ENCODE measurements at regions not wholly inside any gene's neighbourhood (a gene's known extent, or its start where the extent isn't known, plus 50 kb on each side); places are given as distances from the start of the nearest gene placed in this dataset.

DNA sequence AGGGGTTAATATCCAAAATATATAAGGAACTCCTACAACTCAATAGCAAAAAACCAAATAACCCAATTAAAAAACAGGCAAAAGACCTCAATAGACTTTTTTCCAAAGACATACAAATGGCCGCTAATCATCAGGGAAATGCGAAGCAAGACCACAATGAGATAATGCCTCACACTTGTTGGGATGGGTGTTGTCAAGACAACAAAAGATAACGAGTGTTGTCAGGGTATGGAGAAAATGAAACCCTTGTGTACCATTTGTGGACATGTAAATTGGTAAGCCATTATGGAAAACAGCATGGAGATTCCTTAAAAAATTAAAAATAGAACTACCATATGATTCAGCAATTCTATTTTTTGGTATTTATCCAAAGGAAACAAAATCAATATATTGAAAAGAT, 620.2 kb downstream of the ACTL7B start:
- DNase-seq (no peak), ATAC-seq (no peak)
- no peaks in the 10 kb centered on the region for H3K36me3 Mint-ChIP-seq
- CTCF ChIA-PET, result no interaction called here
- peaks cover 2% of the 10 kb centered on the region for H3K9me3 Mint-ChIP-seq (ENCODE audit: low read depth)
- no peaks in the 10 kb centered on the region for H3K4me1 Mint-ChIP-seq
- H3K27me3 Mint-ChIP-seq, result no peaks in the 10 kb centered on the region
- no peak overlapping the region for H3K4me3 Mint-ChIP-seq
- H3K27ac Mint-ChIP-seq, result no peak overlapping the region

DNA sequence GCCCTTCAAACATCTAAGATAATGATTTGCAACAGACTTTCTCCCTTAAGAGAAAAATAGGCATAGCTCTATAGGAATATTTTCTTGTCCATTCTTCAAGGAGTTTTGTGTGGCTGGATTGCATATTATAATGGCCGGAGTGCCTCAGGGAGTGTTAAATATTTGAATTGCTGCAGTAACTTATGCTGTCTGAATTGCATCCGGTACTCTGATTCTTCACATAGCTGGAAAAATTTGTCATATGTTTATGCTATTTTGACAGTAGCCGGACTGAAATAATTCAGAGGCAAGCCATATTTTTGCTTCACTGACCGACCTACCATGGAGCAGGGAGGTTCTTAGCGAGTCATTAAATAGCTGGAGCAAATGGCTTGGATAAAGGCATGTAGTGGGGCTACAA, 621.0 kb downstream of the ACTL7B start:
- Mint-ChIP-seq H3K9me3 (ENCODE audit: low read depth) (peaks cover 4% of the 10 kb centered on the region), H3K36me3 (no peaks in the 10 kb centered on the region), H3K4me3 (no peak overlapping the region), H3K27ac (no peak overlapping the region), H3K4me1 (no peaks in the 10 kb centered on the region), H3K27me3 (no peaks in the 10 kb centered on the region)
- ATAC-seq (no peak), DNase-seq (no peak)
- CTCF ChIA-PET, result no interaction called here

DNA sequence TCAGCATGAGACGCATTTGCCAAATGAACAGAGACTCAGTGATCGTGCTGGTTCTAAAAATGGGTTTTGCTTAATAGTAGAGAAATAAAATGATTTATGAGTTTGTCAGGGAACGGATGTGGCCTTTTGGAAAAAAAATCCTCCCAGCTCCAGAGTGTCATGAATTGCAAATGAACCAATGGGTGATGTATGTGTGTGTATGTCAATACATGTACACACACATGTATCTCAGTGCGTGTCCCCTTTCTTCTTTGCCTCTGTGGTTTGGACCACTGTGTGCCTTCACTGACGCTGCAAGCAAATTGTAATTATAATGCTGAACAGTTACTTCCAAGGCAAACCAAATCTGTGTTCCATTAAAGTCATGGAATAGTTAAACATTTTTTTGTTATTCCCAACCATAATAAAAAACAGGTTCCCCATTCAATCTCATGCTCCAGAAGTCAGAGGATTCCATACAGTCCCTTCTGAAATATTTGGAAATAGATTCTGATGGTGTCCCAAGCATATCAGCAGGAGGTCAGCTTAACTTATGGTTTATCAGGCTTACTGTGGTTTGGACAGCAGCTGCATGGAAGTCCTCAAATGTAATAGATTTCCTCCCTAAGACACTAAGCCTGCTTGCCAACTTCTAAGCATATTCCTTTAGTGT, 630.5 kb downstream of the ACTL7B start:
- Mint-ChIP-seq H3K4me3 (no peak overlapping the region), H3K27me3 (no peaks in the 10 kb centered on the region), H3K9me3 (ENCODE audit: low read depth) (peaks cover 9% of the 10 kb centered on the region), H3K36me3 (no peaks in the 10 kb centered on the region), H3K4me1 (no peaks in the 10 kb centered on the region), H3K27ac (no peak overlapping the region)
- DNase-seq (no peak), ATAC-seq (no peak)
- CTCF ChIA-PET, result no interaction called here

DNA sequence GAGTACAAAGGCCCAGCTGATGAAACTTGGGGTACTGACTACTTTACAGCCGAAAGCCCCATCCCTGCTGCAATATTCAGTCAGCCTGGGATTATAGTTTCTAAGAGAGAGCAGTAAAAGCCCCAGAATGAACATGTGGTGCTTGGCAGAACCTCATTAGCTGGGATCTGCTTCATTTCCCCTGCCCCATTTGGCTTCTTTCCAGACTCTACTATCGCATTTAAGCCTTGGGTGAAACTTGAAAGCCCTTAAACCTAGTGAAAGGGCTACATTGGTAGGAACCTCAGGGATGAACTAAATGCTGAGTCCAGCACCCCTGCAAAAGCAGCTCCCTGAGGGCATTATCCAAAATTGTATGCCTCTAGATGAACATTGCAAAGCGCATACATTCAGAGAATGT, 631.1 kb downstream of the ACTL7B start:
- no peak for ATAC-seq
- no peaks in the 10 kb centered on the region for H3K36me3 Mint-ChIP-seq
- CTCF ChIA-PET, result no interaction called here

DNA sequence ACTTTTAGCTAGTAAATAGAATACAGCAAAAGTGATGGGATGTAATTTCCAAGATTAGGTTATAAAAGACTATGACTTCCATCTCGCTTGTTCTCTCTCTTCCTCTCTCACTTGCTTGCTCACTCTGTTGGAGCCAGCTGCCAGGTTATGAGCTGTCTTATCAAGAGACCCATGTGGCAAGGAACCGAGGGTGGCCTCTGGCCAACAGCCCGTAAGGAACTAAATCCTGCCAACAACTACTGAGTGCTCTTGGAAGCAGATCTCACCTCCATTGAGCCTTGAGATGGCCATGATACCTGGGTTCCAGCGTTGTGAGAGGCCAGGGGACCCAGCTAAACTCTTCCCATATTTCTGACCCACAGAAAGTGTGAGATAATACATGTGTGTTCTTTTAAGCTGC, 636.1 kb downstream of the ACTL7B start:
- H3K27me3 Mint-ChIP-seq, result no peaks in the 10 kb centered on the region
- no peaks in the 10 kb centered on the region for H3K36me3 Mint-ChIP-seq
- H3K27ac Mint-ChIP-seq, result no peak overlapping the region
- H3K4me1 Mint-ChIP-seq, result no peaks in the 10 kb centered on the region
- no peaks in the 10 kb centered on the region for H3K9me3 Mint-ChIP-seq (ENCODE audit: low read depth)
- DNase-seq (no peak), ATAC-seq (no peak)
- no peak overlapping the region for H3K4me3 Mint-ChIP-seq
- CTCF ChIA-PET, result no interaction called here

More for the DNA sequence above, 631.1 kb downstream of the ACTL7B start:
- H3K27ac Mint-ChIP-seq, result no peak overlapping the region
- no peaks in the 10 kb centered on the region for H3K27me3 Mint-ChIP-seq
- no peaks in the 10 kb centered on the region for H3K4me1 Mint-ChIP-seq
- DNase-seq, result no peak
- H3K4me3 Mint-ChIP-seq, result no peak overlapping the region
- peaks cover 7% of the 10 kb centered on the region for H3K9me3 Mint-ChIP-seq (ENCODE audit: low read depth)

DNA sequence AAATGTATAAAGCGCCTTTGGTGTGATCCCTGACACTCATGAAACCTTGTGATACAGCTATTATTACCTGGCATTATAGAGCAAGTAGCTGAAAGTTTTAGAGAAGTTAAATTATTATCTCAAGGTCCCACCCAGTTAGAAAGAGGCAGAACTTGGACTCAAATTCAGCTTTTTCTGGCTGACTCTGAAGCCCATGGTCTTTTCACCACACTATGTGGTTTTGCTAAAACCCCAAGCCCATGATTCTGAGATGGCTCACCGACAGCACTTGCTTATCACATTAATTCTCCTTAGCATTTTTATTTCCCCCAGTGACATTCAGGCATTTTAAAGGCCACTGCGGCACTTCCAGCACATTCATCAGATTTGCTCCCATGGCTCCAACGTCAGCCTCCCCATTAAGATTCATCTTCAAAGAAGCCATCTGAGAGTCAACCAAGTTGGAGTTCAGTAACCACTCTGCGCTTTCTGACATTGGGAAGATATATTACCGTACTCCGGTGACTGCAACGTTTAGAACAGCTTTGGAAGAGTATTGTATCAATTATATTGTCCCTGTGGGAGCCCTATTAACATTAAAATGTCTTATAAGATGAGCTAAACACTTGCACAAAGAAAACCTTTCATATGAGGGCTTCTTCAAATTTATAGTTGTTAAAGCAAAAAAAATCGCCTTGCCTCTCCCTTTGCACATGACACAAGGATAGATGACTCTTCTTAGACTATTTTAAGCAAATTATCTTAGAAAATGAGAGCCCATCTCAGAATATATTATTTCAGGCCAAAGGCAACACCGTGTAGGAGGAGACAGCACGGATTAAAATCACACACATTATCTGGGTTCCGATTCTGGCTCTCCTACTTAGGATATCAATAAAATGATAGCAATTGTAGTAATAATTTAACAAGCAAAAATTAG, 638.1 kb downstream of the ACTL7B start:
- H3K36me3 Mint-ChIP-seq, result no peaks in the 10 kb centered on the region
- no peaks in the 10 kb centered on the region for H3K27me3 Mint-ChIP-seq
- DNase-seq (no peak), ATAC-seq (no peak)
- no peak overlapping the region for H3K4me3 Mint-ChIP-seq
- H3K9me3 Mint-ChIP-seq (ENCODE audit: low read depth), result no peaks in the 10 kb centered on the region
- CTCF ChIA-PET, result no interaction called here
- no peaks in the 10 kb centered on the region for H3K4me1 Mint-ChIP-seq
- no peak overlapping the region for H3K27ac Mint-ChIP-seq

DNA sequence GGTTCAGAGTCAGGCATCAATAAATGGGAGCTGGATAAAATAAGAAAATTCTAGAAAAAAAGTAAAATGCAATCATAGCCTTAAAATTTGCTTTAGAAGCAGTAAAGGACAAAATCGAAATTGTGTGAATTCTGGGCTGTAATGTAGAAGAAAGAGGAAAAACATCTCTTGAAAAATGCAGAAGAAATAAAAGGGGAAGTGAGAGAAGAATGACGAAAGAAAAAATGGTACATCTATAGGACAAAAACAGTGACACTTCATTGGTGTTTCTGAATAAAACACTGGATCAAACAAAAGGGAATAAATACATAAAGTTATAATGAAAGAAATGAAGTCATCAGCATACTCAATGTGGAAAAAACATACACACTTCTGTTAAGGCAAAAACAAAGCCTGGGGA, 642.3 kb downstream of the ACTL7B start:
- ATAC-seq (no peak), DNase-seq (no peak)
- Mint-ChIP-seq H3K9me3 (ENCODE audit: low read depth) (peaks cover 2% of the 10 kb centered on the region), H3K4me3 (no peak overlapping the region), H3K4me1 (no peaks in the 10 kb centered on the region), H3K36me3 (no peaks in the 10 kb centered on the region), H3K27ac (no peak overlapping the region), H3K27me3 (no peaks in the 10 kb centered on the region)
- CTCF ChIA-PET, result no interaction called here

DNA sequence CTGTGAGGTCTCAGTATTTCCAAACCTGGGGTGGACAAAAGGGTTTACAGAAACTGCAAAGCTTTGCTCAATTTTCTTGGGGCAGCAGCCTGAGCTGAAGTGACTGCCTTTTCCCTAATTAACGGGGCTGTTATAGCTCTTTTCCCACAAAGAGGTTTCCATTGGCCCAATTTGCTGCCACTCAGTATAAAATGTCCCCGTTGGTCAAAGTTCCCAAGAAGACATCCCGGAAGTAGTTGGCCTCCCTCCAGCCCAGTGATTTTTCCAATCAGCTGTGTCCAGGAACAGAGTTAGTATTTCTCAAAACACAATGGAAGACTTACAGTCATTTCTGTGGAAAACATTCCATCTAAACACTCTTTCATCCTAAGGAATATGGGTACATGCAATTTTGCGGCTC, 643.6 kb downstream of the ACTL7B start:
- H3K27me3 Mint-ChIP-seq, result no peaks in the 10 kb centered on the region
- H3K36me3 Mint-ChIP-seq, result no peaks in the 10 kb centered on the region
- H3K27ac Mint-ChIP-seq, result no peak overlapping the region
- H3K4me1 Mint-ChIP-seq, result no peaks in the 10 kb centered on the region
- no peak for ATAC-seq
- no peak overlapping the region for H3K4me3 Mint-ChIP-seq
- H3K9me3 Mint-ChIP-seq (ENCODE audit: low read depth), result peaks cover 2% of the 10 kb centered on the region
- DNase-seq, result no peak
- CTCF ChIA-PET, result no interaction called here

DNA sequence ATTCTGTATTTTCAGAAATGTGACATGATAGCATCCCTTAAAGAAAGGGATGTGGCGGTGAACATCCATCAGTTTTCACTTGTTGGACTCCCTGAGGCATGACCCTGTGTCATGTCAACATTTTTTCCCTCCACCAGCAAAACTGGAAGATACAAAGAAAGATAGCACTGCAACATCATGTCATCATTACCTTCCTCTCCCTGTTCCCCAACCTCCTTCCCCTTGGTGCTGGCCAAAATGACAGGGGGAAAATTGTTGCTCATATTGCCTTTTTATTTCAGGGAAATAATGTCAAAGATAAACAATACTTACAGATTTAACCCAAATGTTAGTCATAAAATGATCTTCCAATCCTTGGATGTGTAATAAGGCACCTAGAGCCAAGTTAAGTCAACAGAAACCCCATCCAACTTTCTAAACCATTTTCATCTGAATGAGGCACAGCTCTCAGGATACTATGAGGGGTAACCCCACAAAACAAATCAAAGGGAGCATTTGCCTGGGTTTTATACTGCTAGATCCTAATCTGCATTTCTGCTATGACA, 644.3 kb downstream of the ACTL7B start:
- H3K9me3 Mint-ChIP-seq (ENCODE audit: low read depth), result peaks cover 2% of the 10 kb centered on the region
- CTCF ChIA-PET, result no interaction called here
- H3K36me3 Mint-ChIP-seq, result no peaks in the 10 kb centered on the region
- DNase-seq (no peak), ATAC-seq (no peak)
- no peak overlapping the region for H3K27ac Mint-ChIP-seq
- H3K4me1 Mint-ChIP-seq, result no peaks in the 10 kb centered on the region
- H3K4me3 Mint-ChIP-seq, result no peak overlapping the region
- no peaks in the 10 kb centered on the region for H3K27me3 Mint-ChIP-seq

- H3K4me1 Mint-ChIP-seq, result no peaks in the 10 kb centered on the region
- H3K27ac Mint-ChIP-seq, result no peak overlapping the region
- CTCF ChIA-PET, result no interaction called here
- ATAC-seq (no peak), DNase-seq (no peak)
- H3K4me3 Mint-ChIP-seq, result no peak overlapping the region
- peaks cover 2% of the 10 kb centered on the region for H3K9me3 Mint-ChIP-seq (ENCODE audit: low read depth)
- no peaks in the 10 kb centered on the region for H3K36me3 Mint-ChIP-seq
- H3K27me3 Mint-ChIP-seq, result no peaks in the 10 kb centered on the region
These were observed 646.6 kb downstream of the ACTL7B start for GRCh38 chr9:108209132-108209685.

DNA sequence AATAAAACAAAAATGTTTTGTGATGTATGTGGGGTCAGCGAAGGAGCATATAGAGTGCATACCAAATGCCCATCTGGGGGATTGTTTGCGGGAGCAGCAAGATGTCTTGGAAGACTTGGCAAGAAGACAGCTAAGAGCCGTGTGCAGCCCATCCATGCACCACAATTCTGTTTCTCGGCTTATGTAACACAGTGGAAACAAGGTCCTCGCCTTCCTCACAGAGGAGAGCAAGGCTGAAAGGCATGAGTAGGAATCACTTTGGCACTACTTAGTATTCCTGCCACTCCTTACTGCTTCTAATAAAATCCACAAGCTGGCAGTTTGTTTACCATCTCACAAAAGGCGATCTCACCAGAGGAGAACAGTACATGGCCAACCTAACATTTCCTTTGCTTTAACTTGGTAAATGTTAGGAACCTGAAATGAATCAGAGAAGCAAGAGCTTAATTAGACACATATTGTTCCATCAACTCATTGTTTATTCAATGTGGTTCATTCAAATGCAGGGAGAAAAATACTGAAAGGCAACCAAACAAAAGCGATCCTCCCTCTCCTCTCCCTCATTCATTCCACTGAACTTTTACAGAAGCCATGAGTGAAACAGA, 648.1 kb downstream of the ACTL7B start:
- H3K27me3 Mint-ChIP-seq, result no peaks in the 10 kb centered on the region
- H3K27ac Mint-ChIP-seq, result no peak overlapping the region
- ATAC-seq, result no peak
- peaks cover 2% of the 10 kb centered on the region for H3K9me3 Mint-ChIP-seq (ENCODE audit: low read depth)
- H3K4me1 Mint-ChIP-seq, result no peaks in the 10 kb centered on the region
- no peak overlapping the region for H3K4me3 Mint-ChIP-seq
- CTCF ChIA-PET, result no interaction called here
- DNase-seq, result no peak
- H3K36me3 Mint-ChIP-seq, result no peaks in the 10 kb centered on the region

GRCh38 chr9:108205276-108205675, 650.5 kb downstream of the ACTL7B start:
- DNase-seq (no peak), ATAC-seq (no peak)
- Mint-ChIP-seq H3K9me3 (ENCODE audit: low read depth) (peaks cover 4% of the 10 kb centered on the region), H3K4me3 (no peak overlapping the region), H3K27ac (no peak overlapping the region), H3K4me1 (no peaks in the 10 kb centered on the region), H3K27me3 (no peaks in the 10 kb centered on the region), H3K36me3 (no peaks in the 10 kb centered on the region)
- CTCF ChIA-PET, result no interaction called here

- no peaks in the 10 kb centered on the region for H3K36me3 Mint-ChIP-seq
- no peaks in the 10 kb centered on the region for H3K27me3 Mint-ChIP-seq
- H3K4me3 Mint-ChIP-seq, result no peak overlapping the region
- no peak for ATAC-seq
- CTCF ChIA-PET, result no interaction called here
- H3K9me3 Mint-ChIP-seq (ENCODE audit: low read depth), result peaks cover 10% of the 10 kb centered on the region
- no peak overlapping the region for H3K27ac Mint-ChIP-seq
- DNase-seq, result no peak
- H3K4me1 Mint-ChIP-seq, result no peaks in the 10 kb centered on the region
These were observed 657.9 kb downstream of the ACTL7B start for GRCh38 chr9:108197899-108198298.

DNA sequence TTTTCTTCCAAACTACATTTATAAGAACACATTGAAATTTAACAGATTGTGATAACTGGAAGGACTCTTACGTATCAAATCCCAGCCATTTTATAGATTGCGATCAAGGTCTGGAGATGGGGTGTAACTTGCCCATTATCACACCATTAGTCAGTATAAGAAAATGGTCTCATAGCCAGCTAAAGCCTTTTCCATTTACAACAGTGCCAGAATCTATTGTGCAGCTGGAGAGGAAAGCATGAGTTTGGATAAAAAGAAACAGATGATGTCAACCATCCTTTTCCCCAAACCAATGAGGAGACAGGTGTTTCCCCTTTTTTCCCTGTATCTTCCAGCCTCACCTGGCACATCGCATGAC, 658.8 kb downstream of the ACTL7B start:
- H3K27me3 Mint-ChIP-seq, result no peaks in the 10 kb centered on the region
- H3K9me3 Mint-ChIP-seq (ENCODE audit: low read depth), result peaks cover 10% of the 10 kb centered on the region
- CTCF ChIA-PET, result no interaction called here
- DNase-seq (no peak), ATAC-seq (no peak)
- H3K27ac Mint-ChIP-seq, result no peak overlapping the region
- no peaks in the 10 kb centered on the region for H3K36me3 Mint-ChIP-seq
- H3K4me1 Mint-ChIP-seq, result no peaks in the 10 kb centered on the region
- H3K4me3 Mint-ChIP-seq, result no peak overlapping the region
